ENCODE measurements at regions not wholly inside any gene's neighbourhood (a gene's known extent, or its start where the extent isn't known, plus 50 kb on each side); places are given as distances from the start of the nearest gene placed in this dataset.

DNA sequence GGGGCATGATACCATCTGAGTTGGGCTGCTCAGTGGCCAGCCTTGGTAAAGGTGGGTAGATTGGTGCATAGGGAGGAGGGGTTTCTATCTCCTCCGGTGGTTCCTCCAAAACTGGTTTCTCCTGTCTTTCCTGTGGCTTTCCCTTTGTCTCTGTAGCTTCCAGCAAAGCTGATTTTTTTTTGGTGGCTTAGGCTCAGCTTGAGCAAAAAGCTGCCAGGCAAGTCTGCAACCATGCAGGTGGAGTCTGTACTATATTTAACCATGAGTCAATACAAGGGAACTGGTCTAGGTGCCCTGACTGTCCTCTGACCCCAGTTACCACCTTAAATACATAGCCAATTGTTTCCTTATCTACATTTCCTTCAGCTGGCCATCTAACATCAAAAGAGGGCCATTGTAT is 64.0 kb upstream of the ZNF681 start:
- SMC1A ChIA-PET (ENCODE audit: uncharacterized antibody, unreplicated experiment): no interaction called here
- H3K4me3 ChIP-seq: no peak overlapping the region
- RAD21 ChIA-PET (ENCODE audit: unreplicated experiment): no interaction called here
- no peak overlapping the region for H3K4me2 ChIP-seq (ENCODE audit: control insufficient read depth, insufficient read depth)
- DNase-seq (ENCODE audit: low read depth, low spot score) (no peak), ATAC-seq (no peak), FAIRE-seq (no peak)
- BruUV-seq (replicated peaks): no TSS peak
- POLR2A ChIA-PET: no interaction called here
- H3K27ac ChIP-seq (ENCODE audit: control insufficient read depth, insufficient read depth): no peak overlapping the region
- H3K9me3 ChIP-seq (replicated peaks; ENCODE audit: control insufficient read depth, insufficient read depth, low read length): peaks cover 11% of the 10 kb centered on the region; the same call in 1 of the 3 replicates
- H4K20me1 ChIP-seq (ENCODE audit: control insufficient read depth, insufficient read depth): no peaks in the 10 kb centered on the region
- no peak overlapping the region for H2AFZ ChIP-seq (ENCODE audit: control insufficient read depth, low read depth, low read length)
- no peaks in the 10 kb centered on the region for H3K79me2 ChIP-seq (ENCODE audit: control insufficient read depth, insufficient read depth, low read length)
- CTCF ChIA-PET: no interaction called here
- TF ChIP-seq ZNF207 (IDR thresholded peaks at IDR 0.05; ENCODE audit: borderline replicate concordance) (no peak), ATF7 (IDR thresholded peaks at IDR 0.05; ENCODE audit: low read depth) (no peak), JUNB (IDR thresholded peaks at IDR 0.05) (no peak)
- in situ Hi-C loops (cut with MboI) (no loop called here), intact Hi-C loops (cut with micrococcal nuclease; ENCODE audit: unreplicated experiment) (no loop called here)
- no peaks in the 10 kb centered on the region for H3K36me3 ChIP-seq (ENCODE audit: control insufficient read depth in 2 of 2, insufficient read depth in 2 of 2, low read length in 1 of 2)
- no peak overlapping the region for H3K9ac ChIP-seq (ENCODE audit: control insufficient read depth, insufficient read depth, low read length)
- H3K27me3 ChIP-seq (replicated peaks in 1 of 2; ENCODE audit: control insufficient read depth in 2 of 2, insufficient read depth in 2 of 2, low read length in 1 of 2): no peaks in the 10 kb centered on the region
- 88% methylated on average over 1 of the region's 1 CpG for WGBS (ENCODE audit: insufficient coverage, insufficient replicate concordance, low lambda C conversion rate, missing lambda C conversion rate)
- H3K4me1 ChIP-seq (ENCODE audit: control insufficient read depth, insufficient read depth, low read length): no peaks in the 10 kb centered on the region

DNA sequence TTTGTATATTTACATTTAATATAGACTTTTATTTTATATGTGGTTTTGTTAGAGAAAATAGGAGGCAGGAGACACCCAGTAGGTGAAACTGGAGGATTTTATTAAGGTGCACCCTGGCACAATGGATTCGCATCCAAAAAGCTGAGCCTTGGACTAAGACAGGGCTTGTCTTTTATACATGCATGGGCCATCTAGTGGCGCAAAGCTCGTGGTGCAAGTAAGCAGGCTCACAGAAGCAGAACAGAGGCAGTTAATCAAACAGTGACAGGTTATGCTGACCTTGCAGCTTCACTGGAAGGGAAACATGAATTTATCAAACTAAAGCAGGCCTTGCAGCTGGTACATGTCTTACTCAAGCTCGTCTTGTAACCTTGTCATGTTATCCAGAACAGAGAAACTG is 58.8 kb upstream of the ZNF681 start:
- POLR2A ChIA-PET: no interaction called here

More for the DNA sequence above, 58.8 kb upstream of the ZNF681 start:
- TF ChIP-seq RAD21 (IDR thresholded peaks at IDR 0.05; ENCODE audit: insufficient read depth, low read depth, low read length): peak; percentile 23; the same call in 1 of the 2 replicates
- peak; percentile 63 for TF ChIP-seq PBX3 (IDR thresholded peaks at IDR 0.05; ENCODE audit: insufficient replicate concordance, low read depth, low read length)
- no peak for TF ChIP-seq HCFC1 (IDR thresholded peaks at IDR 0.05; ENCODE audit: low read length)
- TF ChIP-seq, protein P1, sequence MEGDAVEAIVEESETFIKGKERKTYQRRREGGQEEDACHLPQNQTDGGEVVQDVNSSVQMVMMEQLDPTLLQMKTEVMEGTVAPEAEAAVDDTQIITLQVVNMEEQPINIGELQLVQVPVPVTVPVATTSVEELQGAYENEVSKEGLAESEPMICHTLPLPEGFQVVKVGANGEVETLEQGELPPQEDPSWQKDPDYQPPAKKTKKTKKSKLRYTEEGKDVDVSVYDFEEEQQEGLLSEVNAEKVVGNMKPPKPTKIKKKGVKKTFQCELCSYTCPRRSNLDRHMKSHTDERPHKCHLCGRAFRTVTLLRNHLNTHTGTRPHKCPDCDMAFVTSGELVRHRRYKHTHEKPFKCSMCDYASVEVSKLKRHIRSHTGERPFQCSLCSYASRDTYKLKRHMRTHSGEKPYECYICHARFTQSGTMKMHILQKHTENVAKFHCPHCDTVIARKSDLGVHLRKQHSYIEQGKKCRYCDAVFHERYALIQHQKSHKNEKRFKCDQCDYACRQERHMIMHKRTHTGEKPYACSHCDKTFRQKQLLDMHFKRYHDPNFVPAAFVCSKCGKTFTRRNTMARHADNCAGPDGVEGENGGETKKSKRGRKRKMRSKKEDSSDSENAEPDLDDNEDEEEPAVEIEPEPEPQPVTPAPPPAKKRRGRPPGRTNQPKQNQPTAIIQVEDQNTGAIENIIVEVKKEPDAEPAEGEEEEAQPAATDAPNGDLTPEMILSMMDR (IDR thresholded peaks at IDR 0.05 in 2 of 3, conservative IDR thresholded peaks at IDR 0.05 in 1 of 3; ENCODE audit: control insufficient read depth in 2 of 3, extremely low read depth in 1 of 3, insufficient read depth in 1 of 3, low read depth in 3 of 3, low read length in 3 of 3): peak in 2 of 3 experiments; percentile 23 to 39; a peak in 3 of 6 replicates
- TF ChIP-seq SMC3 (IDR thresholded peaks at IDR 0.05; ENCODE audit: borderline replicate concordance, low read length): peak; percentile 21; the same call in 1 of the 2 replicates
- intact Hi-C loops (cut with micrococcal nuclease; ENCODE audit: unreplicated experiment): no loop called here
- Histone ChIP-seq H3K4me1 (ENCODE audit: control insufficient read depth, insufficient read depth, low read length) (no peaks in the 10 kb centered on the region), H3K36me3 (ENCODE audit: control insufficient read depth in 2 of 2, insufficient read depth in 2 of 2, low read length in 1 of 2) (no peaks in the 10 kb centered on the region), H3K27me3 (replicated peaks in 1 of 2; ENCODE audit: control insufficient read depth in 2 of 2, insufficient read depth in 2 of 2, low read length in 1 of 2) (no peaks in the 10 kb centered on the region), H3K9me3 (replicated peaks; ENCODE audit: control insufficient read depth, insufficient read depth, low read length) (peaks cover 3% of the 10 kb centered on the region; the same call in 2 of the 3 replicates), H3K27ac (ENCODE audit: control insufficient read depth, insufficient read depth) (no peak overlapping the region), H2AFZ (ENCODE audit: control insufficient read depth, low read depth, low read length) (no peak overlapping the region), H3K4me3 (no peak overlapping the region), H3K4me2 (ENCODE audit: control insufficient read depth, insufficient read depth) (no peak overlapping the region), H4K20me1 (ENCODE audit: control insufficient read depth, insufficient read depth) (no peaks in the 10 kb centered on the region), H3K9ac (ENCODE audit: control insufficient read depth, insufficient read depth, low read length) (no peak overlapping the region), H3K79me2 (ENCODE audit: control insufficient read depth, insufficient read depth, low read length) (no peaks in the 10 kb centered on the region)
- in situ Hi-C loops (cut with MboI): no loop called here
- FAIRE-seq (peak; percentile 59), ATAC-seq (no peak), DNase-seq (ENCODE audit: low read depth, low spot score) (no peak)
- 87% methylated on average over 4 of the region's 4 CpGs for WGBS (ENCODE audit: insufficient coverage, insufficient replicate concordance, low lambda C conversion rate, missing lambda C conversion rate)
- ChIA-PET RAD21 (ENCODE audit: unreplicated experiment) (no interaction called here), SMC1A (ENCODE audit: uncharacterized antibody, unreplicated experiment) (no interaction called here), CTCF (no interaction called here)
- no TSS peak for BruUV-seq (replicated peaks)
